Vagina (tissue), 2 donors: ENCODE measurements at regions not wholly inside any gene's neighbourhood (a gene's known extent, or its start where the extent isn't known, plus 50 kb on each side); places are given as distances from the start of the nearest gene placed in this dataset.

Experiments
- POLR2A ChIP-seq, 2 donors: fragments of 450-650 bp; IDR thresholded peaks; one replicate each; pipeline ENCODE4 v1.6.1; 2017; ENCODE audit warnings: antibody characterized with exemption in 2 of 2, mild to moderate bottlenecking in 2 of 2, moderate library complexity in 2 of 2
- TF ChIP-seq, protein P1 (sequence below), 3 experiments: fragments of 450-650 bp in 2 of 3; fragments of 200-600 bp in 1 of 3; sonication (generic) in 1 of 3; IDR thresholded peaks; one replicate each; pipeline ENCODE4 v1.5.1; 2017 to 2019; ENCODE audit warnings: antibody characterized with exemption in 3 of 3, mild to moderate bottlenecking in 2 of 3, moderate library complexity in 2 of 3

DNA sequence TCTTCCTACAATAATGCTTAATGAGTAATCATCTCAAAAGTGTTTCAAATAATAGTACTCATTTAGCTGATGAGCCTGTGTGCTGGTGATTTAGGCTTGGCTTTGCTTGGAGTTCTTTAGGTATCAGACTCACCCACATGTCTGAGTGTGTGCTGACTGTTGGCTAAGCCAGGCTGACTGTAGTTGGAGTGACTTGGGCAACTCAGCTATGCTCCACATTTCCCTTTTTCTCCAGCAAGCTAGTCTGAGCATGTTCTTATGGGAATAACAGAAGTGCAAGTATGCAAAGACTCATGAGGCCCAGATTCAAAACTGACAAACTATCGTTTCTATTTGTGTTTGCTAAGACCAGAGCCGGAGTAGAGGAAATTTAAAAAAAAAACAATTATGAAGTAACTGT, 99.0 kb upstream of the ADGRL4 start:
- TF ChIP-seq, protein P1, sequence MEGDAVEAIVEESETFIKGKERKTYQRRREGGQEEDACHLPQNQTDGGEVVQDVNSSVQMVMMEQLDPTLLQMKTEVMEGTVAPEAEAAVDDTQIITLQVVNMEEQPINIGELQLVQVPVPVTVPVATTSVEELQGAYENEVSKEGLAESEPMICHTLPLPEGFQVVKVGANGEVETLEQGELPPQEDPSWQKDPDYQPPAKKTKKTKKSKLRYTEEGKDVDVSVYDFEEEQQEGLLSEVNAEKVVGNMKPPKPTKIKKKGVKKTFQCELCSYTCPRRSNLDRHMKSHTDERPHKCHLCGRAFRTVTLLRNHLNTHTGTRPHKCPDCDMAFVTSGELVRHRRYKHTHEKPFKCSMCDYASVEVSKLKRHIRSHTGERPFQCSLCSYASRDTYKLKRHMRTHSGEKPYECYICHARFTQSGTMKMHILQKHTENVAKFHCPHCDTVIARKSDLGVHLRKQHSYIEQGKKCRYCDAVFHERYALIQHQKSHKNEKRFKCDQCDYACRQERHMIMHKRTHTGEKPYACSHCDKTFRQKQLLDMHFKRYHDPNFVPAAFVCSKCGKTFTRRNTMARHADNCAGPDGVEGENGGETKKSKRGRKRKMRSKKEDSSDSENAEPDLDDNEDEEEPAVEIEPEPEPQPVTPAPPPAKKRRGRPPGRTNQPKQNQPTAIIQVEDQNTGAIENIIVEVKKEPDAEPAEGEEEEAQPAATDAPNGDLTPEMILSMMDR (IDR thresholded peaks at IDR 0.05): no peak
- no peak for TF ChIP-seq POLR2A (IDR thresholded peaks at IDR 0.05)
